C4-2B (cell line): ENCODE measurements at regions not wholly inside any gene's neighbourhood (a gene's known extent, or its start where the extent isn't known, plus 50 kb on each side); places are given as distances from the start of the nearest gene placed in this dataset.

ENCODE experiments used
- ZFX ChIP-seq: fragments of 450-650 bp; IDR thresholded peaks from 2 replicates; pipeline ENCODE4 v1.6.1; 2017
- TF ChIP-seq, protein P1 (sequence below): fragments of 450-650 bp; conservative IDR thresholded peaks from 2 replicates; pipeline ENCODE4 v1.5.1; 2017; ENCODE audit warnings: mild to moderate bottlenecking

DNA sequence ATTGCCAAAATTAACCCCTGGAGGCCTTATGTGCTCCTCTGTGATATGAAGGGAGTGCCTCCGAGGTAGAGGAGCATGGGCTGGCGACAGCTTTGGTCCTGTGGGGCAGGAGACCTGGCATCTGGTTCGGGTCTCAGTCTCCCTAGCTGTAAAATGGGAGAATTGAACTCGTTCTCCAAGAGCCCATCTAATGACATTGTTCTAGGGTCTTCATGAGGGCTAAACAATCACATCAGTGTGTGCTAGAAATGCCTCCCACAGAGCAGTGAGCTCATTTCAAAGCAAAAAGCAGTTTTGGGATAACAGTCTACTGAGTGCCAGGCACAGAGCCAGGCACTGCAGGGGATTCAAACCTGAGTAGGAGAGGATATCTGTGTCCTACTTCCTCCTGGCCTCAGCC lies 248.0 kb downstream of the RPS24 start:
- TF ChIP-seq, protein P1, sequence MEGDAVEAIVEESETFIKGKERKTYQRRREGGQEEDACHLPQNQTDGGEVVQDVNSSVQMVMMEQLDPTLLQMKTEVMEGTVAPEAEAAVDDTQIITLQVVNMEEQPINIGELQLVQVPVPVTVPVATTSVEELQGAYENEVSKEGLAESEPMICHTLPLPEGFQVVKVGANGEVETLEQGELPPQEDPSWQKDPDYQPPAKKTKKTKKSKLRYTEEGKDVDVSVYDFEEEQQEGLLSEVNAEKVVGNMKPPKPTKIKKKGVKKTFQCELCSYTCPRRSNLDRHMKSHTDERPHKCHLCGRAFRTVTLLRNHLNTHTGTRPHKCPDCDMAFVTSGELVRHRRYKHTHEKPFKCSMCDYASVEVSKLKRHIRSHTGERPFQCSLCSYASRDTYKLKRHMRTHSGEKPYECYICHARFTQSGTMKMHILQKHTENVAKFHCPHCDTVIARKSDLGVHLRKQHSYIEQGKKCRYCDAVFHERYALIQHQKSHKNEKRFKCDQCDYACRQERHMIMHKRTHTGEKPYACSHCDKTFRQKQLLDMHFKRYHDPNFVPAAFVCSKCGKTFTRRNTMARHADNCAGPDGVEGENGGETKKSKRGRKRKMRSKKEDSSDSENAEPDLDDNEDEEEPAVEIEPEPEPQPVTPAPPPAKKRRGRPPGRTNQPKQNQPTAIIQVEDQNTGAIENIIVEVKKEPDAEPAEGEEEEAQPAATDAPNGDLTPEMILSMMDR = no peak
- no peak for TF ChIP-seq ZFX
